HepG2 (cell line): ENCODE measurements at regions not wholly inside any gene's neighbourhood (a gene's known extent, or its start where the extent isn't known, plus 50 kb on each side); places are given as distances from the start of the nearest gene placed in this dataset.
A peak's percentile ranks its signal among the peaks of the same experiment; 100 is the strongest.

ENCODE experiments used
- ATF4 ChIP-seq, 2 experiments: fragments of 450-650 bp in 1 of 2; sonication (generic) in 1 of 2; formaldehyde crosslinking; IDR thresholded peaks; 2 replicates each; pipeline versions ENCODE4 v1.5.0 to v1.8.0; 2020 to 2022; ENCODE audit warnings: mild to moderate bottlenecking in 1 of 2, missing genetic modification reagents in 1 of 2
- CBX5 ChIP-seq: sonication (generic); formaldehyde crosslinking; IDR thresholded peaks from 2 replicates; pipeline ENCODE4 v1.4.0; 2020; ENCODE audit warnings: missing genetic modification reagents, borderline replicate concordance
- KDM5A ChIP-seq: fragments of 200-600 bp; sonication (generic); IDR thresholded peaks from 2 replicates; pipeline ENCODE4 v1.7.0; 2018; ENCODE audit warnings: antibody characterized with exemption, mild to moderate bottlenecking, low read length, borderline replicate concordance
- MED13 ChIP-seq: sonication (generic); formaldehyde crosslinking; IDR thresholded peaks from 2 replicates; pipeline ENCODE4 v1.5.0; 2020; ENCODE audit warnings: missing genetic modification reagents
- NCOA1 ChIP-seq: sonication (generic); formaldehyde crosslinking; IDR thresholded peaks from 2 replicates; pipeline ENCODE4 v1.9.0; 2021; ENCODE audit warnings: missing genetic modification reagents
- NR1H2 ChIP-seq: sonication (generic); formaldehyde crosslinking; IDR thresholded peaks from 2 replicates; pipeline ENCODE4 v1.8.1; 2022; ENCODE audit warnings: low read depth, missing genetic modification reagents, borderline replicate concordance
- PATZ1 ChIP-seq: sonication (generic); formaldehyde crosslinking; IDR thresholded peaks from 2 replicates; pipeline ENCODE4 v1.4.0; 2020; ENCODE audit warnings: missing genetic modification reagents
- POGK ChIP-seq: sonication (generic); formaldehyde crosslinking; conservative IDR thresholded peaks from 2 replicates; pipeline ENCODE4 v1.8.0; 2022; ENCODE audit warnings: mild to moderate bottlenecking, moderate library complexity, missing genetic modification reagents
- TIGD3 ChIP-seq: sonication (generic); formaldehyde crosslinking; IDR thresholded peaks from 2 replicates; pipeline ENCODE4 v1.5.1; 2020; ENCODE audit warnings: mild to moderate bottlenecking, missing genetic modification reagents, borderline replicate concordance
- TOE1 ChIP-seq: sonication (generic); formaldehyde crosslinking; IDR thresholded peaks from 2 replicates; pipeline ENCODE4 v1.4.0; 2020; ENCODE audit warnings: mild to moderate bottlenecking, missing genetic modification reagents
- ZBTB7B ChIP-seq: sonication (generic); formaldehyde crosslinking; IDR thresholded peaks from 2 replicates; pipeline ENCODE4 v1.4.0; 2020; ENCODE audit warnings: missing genetic modification reagents
- ZFP37 ChIP-seq: sonication (generic); formaldehyde crosslinking; IDR thresholded peaks from 2 replicates; pipeline ENCODE4 v1.4.0; 2020; ENCODE audit warnings: missing genetic modification reagents, borderline replicate concordance
- ZNF652 ChIP-seq: IDR thresholded peaks from 2 replicates; pipeline ENCODE4 v1.6.1; 2016; ENCODE audit warnings: low read depth, borderline replicate concordance
- ZNF761 ChIP-seq: sonication (generic); formaldehyde crosslinking; conservative IDR thresholded peaks from 2 replicates; pipeline ENCODE4 v1.4.0; 2020; ENCODE audit warnings: mild to moderate bottlenecking, missing genetic modification reagents
- TF ChIP-seq, protein P1 (sequence below): sonication (generic); formaldehyde crosslinking; IDR thresholded peaks from 2 replicates; pipeline ENCODE4 v1.9.0; 2021; ENCODE audit warnings: missing genetic modification reagents, borderline replicate concordance
- TF ChIP-seq, protein P2 (sequence below): fragments of 450-650 bp; IDR thresholded peaks from 2 replicates; pipeline ENCODE4 v1.6.1; 2016

- TF ChIP-seq ATF4 (CRISPR knock-in tag; IDR thresholded peaks at IDR 0.05): peak in 1 of 2 experiments; percentile 68; a peak in 1 of 4 replicates
- TF ChIP-seq NR1H2 (CRISPR knock-in tag): no peak
- peak; percentile 98 for TF ChIP-seq ZBTB7B
- peak; percentile 99 for TF ChIP-seq MED13
- TF ChIP-seq POGK (CRISPR knock-in tag): peak; percentile 64; the same call in 1 of the 2 replicates
- TF ChIP-seq CBX5 (CRISPR knock-in tag): peak; percentile 83; the same call in 1 of the 2 replicates
- TF ChIP-seq, protein P1, sequence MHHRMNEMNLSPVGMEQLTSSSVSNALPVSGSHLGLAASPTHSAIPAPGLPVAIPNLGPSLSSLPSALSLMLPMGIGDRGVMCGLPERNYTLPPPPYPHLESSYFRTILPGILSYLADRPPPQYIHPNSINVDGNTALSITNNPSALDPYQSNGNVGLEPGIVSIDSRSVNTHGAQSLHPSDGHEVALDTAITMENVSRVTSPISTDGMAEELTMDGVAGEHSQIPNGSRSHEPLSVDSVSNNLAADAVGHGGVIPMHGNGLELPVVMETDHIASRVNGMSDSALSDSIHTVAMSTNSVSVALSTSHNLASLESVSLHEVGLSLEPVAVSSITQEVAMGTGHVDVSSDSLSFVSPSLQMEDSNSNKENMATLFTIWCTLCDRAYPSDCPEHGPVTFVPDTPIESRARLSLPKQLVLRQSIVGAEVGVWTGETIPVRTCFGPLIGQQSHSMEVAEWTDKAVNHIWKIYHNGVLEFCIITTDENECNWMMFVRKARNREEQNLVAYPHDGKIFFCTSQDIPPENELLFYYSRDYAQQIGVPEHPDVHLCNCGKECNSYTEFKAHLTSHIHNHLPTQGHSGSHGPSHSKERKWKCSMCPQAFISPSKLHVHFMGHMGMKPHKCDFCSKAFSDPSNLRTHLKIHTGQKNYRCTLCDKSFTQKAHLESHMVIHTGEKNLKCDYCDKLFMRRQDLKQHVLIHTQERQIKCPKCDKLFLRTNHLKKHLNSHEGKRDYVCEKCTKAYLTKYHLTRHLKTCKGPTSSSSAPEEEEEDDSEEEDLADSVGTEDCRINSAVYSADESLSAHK (CRISPR knock-in tag): no peak
- TF ChIP-seq ZNF761 (CRISPR knock-in tag): 0 out of 2 replicates have a peak, but pooled peaks have one; percentile 31
- no peak for TF ChIP-seq ZFP37 (CRISPR knock-in tag)
- TF ChIP-seq ZNF652: peak; percentile 47; the same call in 1 of the 2 replicates
- TF ChIP-seq KDM5A: no peak; the same call in 1 of the 2 replicates
- no peak for TF ChIP-seq TIGD3 (CRISPR knock-in tag)
- TF ChIP-seq TOE1 (CRISPR knock-in tag): no peak
- peak; percentile 77 for TF ChIP-seq PATZ1 (CRISPR knock-in tag)
- TF ChIP-seq, protein P2, sequence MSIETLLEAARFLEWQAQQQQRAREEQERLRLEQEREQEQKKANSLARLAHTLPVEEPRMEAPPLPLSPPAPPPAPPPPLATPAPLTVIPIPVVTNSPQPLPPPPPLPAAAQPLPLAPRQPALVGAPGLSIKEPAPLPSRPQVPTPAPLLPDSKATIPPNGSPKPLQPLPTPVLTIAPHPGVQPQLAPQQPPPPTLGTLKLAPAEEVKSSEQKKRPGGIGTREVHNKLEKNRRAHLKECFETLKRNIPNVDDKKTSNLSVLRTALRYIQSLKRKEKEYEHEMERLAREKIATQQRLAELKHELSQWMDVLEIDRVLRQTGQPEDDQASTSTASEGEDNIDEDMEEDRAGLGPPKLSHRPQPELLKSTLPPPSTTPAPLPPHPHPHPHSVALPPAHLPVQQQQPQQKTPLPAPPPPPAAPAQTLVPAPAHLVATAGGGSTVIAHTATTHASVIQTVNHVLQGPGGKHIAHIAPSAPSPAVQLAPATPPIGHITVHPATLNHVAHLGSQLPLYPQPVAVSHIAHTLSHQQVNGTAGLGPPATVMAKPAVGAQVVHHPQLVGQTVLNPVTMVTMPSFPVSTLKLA: no peak
- TF ChIP-seq NCOA1 (CRISPR knock-in tag): peak; percentile 90; the same call in 1 of the 2 replicates
Observed at GRCh38 chr12:115421796-115422709, 738.1 kb upstream of the TBX3 start (continued).
